Thymus (tissue), 11 donors: ENCODE measurements at regions not wholly inside any gene's neighbourhood (a gene's known extent, or its start where the extent isn't known, plus 50 kb on each side); places are given as distances from the start of the nearest gene placed in this dataset.

ENCODE experiments used
- DNase-seq, 9 donors: peaks; one replicate each; pipeline ENCODE4 v3.0.0-alpha.2; 2013; ENCODE audit warnings: low spot score in 9 of 9, low read depth in 6 of 9, missing footprints in 1 of 9
- H3K27ac ChIP-seq, 2 donors: one replicate each; pipeline ENCODE4 v1.5.1; 2013; ENCODE audit warnings: control low read depth in 1 of 2, low read depth in 1 of 2, low read length in 1 of 2, mild to moderate bottlenecking in 1 of 2, moderate library complexity in 1 of 2
- H3K27me3 ChIP-seq, 2 donors: one replicate each; pipeline ENCODE4 v1.5.1; 2013; ENCODE audit warnings: low read length in 1 of 2; ENCODE audit not compliant: control insufficient read depth in 2 of 2, insufficient read depth in 1 of 2
- H3K36me3 ChIP-seq, 2 donors: one replicate each; pipeline ENCODE4 v1.5.1; 2013; ENCODE audit warnings: low read length in 1 of 2, mild to moderate bottlenecking in 1 of 2, moderate library complexity in 1 of 2; ENCODE audit not compliant: control insufficient read depth in 2 of 2, insufficient read depth in 2 of 2
- H3K4me1 ChIP-seq, 2 donors: one replicate each; pipeline ENCODE4 v1.5.1; 2013; ENCODE audit warnings: low read length in 2 of 2; ENCODE audit not compliant: control insufficient read depth in 2 of 2, insufficient read depth in 2 of 2
- H3K4me3 ChIP-seq, 2 donors: one replicate each; pipeline ENCODE4 v1.5.1; 2013; ENCODE audit warnings: low read length in 2 of 2, control low read depth in 1 of 2, mild to moderate bottlenecking in 1 of 2
- H3K9me3 ChIP-seq, 2 donors: one replicate each; pipeline ENCODE4 v1.5.1; 2013; ENCODE audit warnings: low read length in 1 of 2, mild to moderate bottlenecking in 1 of 2; ENCODE audit not compliant: control insufficient read depth in 2 of 2, insufficient read depth in 1 of 2
- WGBS: extraction: QIAGEN DNeasy Blood & Tissue Kit; methylation state at CpG from one replicate; pipeline ENCODE4 v1.1.7; 2013; 5-methylcytosine and 5-hydroxymethylcytosine counted together
- donor health status: healthy.

DNA sequence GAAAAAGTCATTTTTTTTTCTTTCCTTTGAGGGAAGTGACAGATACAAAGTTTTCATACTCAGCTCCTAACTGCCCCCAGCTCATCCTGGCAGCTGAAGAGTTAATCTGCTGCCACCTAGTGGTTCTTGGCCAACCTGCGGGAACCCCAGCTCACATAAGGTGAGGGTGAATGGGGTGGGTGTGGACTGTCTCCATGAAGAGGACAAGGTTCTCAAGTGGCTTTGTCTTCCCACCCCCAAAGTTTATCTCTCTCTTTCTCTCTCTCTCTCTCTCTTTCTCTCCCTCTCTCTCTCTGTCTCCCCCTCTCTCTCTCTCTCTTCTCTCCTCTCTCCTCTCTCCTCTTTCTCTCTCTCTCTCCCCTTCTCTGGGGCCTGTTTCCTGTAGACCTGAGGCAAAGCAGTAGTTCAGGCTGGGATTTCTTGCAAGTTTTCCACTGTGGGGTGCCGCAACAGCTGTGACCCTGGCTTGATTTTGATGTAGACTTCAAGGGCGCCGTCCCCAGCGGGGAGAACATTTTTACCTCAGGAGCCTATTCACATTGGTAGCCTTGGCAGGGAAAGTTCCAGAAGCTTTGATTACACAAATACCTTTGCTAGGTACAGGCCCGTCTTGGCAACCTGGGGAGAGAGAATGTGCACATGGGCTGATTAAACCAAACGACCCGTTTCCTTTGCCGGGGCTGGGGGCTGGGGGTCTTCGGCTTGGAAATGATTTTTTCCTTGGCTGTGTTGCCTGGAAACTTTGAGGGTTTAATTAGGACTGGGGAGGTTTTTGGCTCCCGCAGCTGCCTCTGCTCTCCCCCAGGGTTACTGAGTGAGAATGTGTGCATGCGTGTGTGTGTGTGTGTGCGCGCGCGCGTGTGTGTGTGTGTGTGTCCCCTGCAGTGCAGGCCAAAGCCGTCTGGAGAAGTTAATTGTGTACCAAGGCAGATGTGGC lies 135.9 kb downstream of the TM2D1 start:
- Histone ChIP-seq H3K36me3 (no peaks in the 10 kb centered on the region), H3K9me3 (no peaks in the 10 kb centered on the region), H3K4me1 (peaks cover 0 to 3% of the 10 kb centered on the region in 2 donors), H3K27ac (no peak overlapping the region), H3K4me3 (no peak overlapping the region), H3K27me3 (no peaks in the 10 kb centered on the region)
- DNase-seq, result peak; percentile 19 to 79 (median 54)
- 70% methylated on average over 18 of the region's 18 CpGs for WGBS

DNA sequence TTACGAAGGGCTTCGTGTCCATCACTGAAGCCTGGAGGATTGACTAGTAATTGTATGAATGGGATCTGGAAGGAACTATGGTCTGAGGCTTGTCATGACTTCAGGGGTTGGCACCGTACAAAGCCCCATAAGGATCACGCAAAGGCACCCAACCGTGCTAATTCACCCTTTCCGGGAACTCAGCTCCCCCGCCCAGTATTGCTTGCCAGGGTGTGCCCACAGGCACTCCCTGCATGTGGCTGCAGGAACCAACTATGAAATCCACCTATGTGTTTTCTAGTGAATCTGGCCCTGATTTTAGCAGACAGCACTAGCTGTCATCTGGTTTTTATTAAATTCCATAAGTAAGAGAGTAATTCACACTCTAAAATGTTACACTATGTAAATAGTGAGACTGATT lies 139.2 kb downstream of the TM2D1 start:
- no peak overlapping the region for H3K4me3 ChIP-seq
- 96% methylated on average over 7 of the region's 7 CpGs for WGBS
- H3K36me3 ChIP-seq, result no peaks in the 10 kb centered on the region
- no peak overlapping the region for H3K27ac ChIP-seq
- H3K9me3 ChIP-seq, result no peaks in the 10 kb centered on the region
- H3K4me1 ChIP-seq, result peaks cover 0 to 3% of the 10 kb centered on the region in 2 donors
- DNase-seq, result no peak
- H3K27me3 ChIP-seq, result no peaks in the 10 kb centered on the region

DNA sequence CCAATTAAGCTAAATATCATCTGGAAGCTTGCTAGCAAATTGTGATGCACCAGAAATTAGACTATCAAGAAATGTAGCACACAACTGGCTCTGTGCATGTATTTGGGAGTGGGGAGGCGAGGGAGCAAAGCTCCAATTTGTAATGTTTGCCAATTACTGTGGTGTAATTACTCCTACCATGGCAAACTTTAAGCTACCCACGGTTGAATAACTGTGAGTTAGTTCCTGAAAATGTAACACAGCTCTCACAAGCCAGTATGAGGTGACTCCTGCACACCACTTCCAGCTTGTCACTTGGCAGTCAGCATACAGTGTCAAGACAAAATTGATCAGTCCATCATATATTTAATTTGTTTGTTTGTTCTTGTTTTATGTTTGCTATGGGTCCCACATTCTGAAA lies 141.2 kb downstream of the TM2D1 start:
- Histone ChIP-seq H3K36me3 (no peaks in the 10 kb centered on the region), H3K9me3 (no peaks in the 10 kb centered on the region), H3K4me1 (no peaks in the 10 kb centered on the region), H3K27ac (no peak overlapping the region), H3K27me3 (no peaks in the 10 kb centered on the region), H3K4me3 (no peak overlapping the region)
- 87% methylated on average over 2 of the region's 2 CpGs for WGBS
- no peak for DNase-seq

DNA sequence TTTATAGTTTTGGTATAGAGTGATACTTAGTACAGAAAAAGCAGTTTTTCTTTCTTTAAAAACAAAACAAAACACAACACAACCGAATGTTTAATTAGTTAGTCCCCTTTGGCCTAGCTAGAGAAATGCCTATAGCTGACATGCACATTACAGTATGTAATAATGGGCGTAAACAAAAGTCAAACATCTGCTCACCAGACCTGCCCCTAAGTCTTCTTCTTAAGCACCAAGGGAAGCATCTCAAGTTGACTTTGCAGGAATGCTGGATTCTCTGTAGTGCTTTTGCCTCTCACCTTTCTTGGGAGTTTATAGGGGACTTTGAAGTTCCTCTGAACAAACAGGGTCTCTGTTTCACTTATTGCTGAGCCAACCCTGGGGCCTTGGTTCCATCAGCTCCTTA lies 143.7 kb downstream of the TM2D1 start:
- Histone ChIP-seq H3K4me1 (no peaks in the 10 kb centered on the region), H3K4me3 (no peak overlapping the region), H3K27me3 (no peaks in the 10 kb centered on the region), H3K9me3 (no peaks in the 10 kb centered on the region), H3K36me3 (no peaks in the 10 kb centered on the region), H3K27ac (no peak overlapping the region)
- no peak for DNase-seq
- WGBS, result 94% methylated on average over 2 of the region's 2 CpGs

DNA sequence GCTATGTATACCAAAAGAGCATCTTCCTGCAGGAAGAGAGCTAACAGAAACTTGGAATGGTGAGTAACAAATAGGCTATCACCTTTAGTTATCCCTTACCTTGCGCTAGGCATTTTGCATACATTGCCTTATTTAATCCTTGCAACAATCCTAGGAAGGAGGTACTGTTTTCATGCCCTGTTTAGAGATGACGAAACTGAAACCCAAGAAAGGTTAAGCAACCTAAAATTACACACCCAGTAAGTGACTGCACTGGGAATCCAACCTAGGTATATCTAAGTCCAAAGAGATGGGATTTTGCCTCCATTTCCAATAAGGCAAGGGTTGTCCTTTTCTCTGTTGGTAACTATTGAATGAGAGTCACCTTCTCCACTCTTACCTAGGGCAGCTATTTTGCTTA lies 144.5 kb downstream of the TM2D1 start:
- no peak overlapping the region for H3K27ac ChIP-seq
- no peaks in the 10 kb centered on the region for H3K36me3 ChIP-seq
- WGBS, result 95% methylated on average over 2 of the region's 2 CpGs
- DNase-seq, result no peak
- no peaks in the 10 kb centered on the region for H3K9me3 ChIP-seq
- no peaks in the 10 kb centered on the region for H3K27me3 ChIP-seq
- H3K4me3 ChIP-seq, result no peak overlapping the region
- H3K4me1 ChIP-seq, result no peaks in the 10 kb centered on the region

DNA sequence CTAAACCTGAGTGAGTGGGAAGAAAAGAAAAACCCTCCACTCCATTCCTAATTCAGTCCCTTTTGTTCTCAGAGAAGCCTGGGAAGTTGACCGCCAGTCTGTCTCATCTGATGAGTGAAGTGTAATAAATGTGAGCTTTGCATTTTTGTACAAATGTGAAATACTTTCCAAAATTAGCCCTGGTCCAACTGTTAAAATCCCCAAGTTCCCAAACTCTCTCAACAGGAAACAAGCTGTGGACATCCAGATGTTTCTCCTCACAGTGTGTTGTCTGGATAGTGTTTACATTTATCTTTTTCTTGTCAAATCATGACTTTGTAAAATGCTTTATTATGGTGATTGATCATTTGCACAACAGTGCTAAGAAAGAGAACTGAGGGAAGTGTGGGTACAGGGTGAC lies 145.1 kb downstream of the TM2D1 start:
- no peaks in the 10 kb centered on the region for H3K27me3 ChIP-seq
- no peaks in the 10 kb centered on the region for H3K36me3 ChIP-seq
- H3K4me3 ChIP-seq, result no peak overlapping the region
- no peak for DNase-seq
- no peaks in the 10 kb centered on the region for H3K9me3 ChIP-seq
- H3K4me1 ChIP-seq, result no peaks in the 10 kb centered on the region
- WGBS, result 98% methylated on average over 1 of the region's 1 CpG
- no peak overlapping the region for H3K27ac ChIP-seq

DNA sequence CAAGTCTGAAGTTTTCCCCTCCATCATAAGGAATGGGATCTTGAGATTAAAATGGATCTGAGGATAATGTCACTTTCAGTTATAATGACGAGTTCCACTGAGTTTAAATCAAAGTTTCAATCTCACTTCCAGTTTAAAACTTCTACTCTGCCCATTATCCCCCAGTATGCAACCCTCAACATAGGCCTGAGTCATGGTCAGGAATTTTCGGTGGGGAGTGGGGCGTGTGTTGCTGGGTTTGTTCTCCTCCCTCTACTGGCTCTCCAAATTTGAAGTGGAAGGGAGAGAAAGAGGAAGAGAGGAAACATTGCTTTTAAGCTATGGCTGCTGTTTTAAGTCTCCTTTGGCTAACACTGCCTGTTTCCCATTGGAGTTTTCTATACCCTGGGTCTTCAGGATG lies 152.9 kb downstream of the TM2D1 start:
- Histone ChIP-seq H3K4me1 (no peaks in the 10 kb centered on the region), H3K27me3 (no peaks in the 10 kb centered on the region), H3K9me3 (no peaks in the 10 kb centered on the region), H3K36me3 (no peaks in the 10 kb centered on the region), H3K27ac (no peak overlapping the region), H3K4me3 (no peak overlapping the region)
- no peak for DNase-seq
- 89% methylated on average over 3 of the region's 3 CpGs for WGBS

DNA sequence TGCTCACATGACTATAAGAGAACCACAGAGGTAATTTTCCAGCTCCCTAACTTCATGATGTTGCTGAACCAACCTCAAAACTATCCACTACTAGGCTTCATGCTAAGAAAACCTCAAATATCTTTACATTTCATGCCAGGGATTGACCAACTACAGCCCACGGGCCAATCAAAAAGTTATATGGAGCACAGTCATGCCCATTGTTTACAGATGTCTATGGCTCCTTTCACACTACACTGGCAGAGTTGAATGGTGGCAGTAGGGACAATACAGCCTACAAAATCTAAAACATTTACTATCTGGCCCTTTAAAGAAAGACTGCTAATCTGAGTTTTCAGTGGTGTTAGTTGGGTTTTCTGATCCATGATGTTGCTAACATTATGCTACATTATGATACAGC lies 154.8 kb downstream of the TM2D1 start:
- no peaks in the 10 kb centered on the region for H3K27me3 ChIP-seq

DNA sequence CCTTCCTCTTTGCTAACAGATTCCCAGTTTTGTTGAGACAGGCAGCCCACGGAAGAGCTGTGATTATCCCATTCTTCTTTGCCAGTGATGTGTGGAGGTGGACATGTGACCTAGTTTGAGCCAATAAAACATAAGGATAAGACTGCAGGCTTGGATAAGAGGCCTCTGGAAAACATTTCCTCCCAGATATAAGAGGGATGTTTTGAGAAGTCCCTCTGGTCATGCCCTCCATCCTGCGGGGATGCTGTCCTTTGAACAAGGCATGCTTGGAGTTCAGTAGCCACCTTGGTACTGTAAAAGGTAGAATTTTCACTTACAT lies 155.7 kb downstream of the TM2D1 start:
- H3K27me3 ChIP-seq, result no peaks in the 10 kb centered on the region
- no peaks in the 10 kb centered on the region for H3K4me1 ChIP-seq
- 89% methylated on average over 2 of the region's 2 CpGs for WGBS
- H3K4me3 ChIP-seq, result no peak overlapping the region
- H3K27ac ChIP-seq, result no peak overlapping the region
- no peaks in the 10 kb centered on the region for H3K36me3 ChIP-seq
- no peak for DNase-seq
- peaks cover 5 to 11% of the 10 kb centered on the region in 2 donors for H3K9me3 ChIP-seq

More for the DNA sequence above, 154.8 kb downstream of the TM2D1 start:
- Histone ChIP-seq H3K9me3 (peaks cover 5 to 11% of the 10 kb centered on the region in 2 donors), H3K36me3 (no peaks in the 10 kb centered on the region), H3K4me1 (no peaks in the 10 kb centered on the region), H3K4me3 (no peak overlapping the region), H3K27ac (no peak overlapping the region)
- 96% methylated on average over 1 of the region's 1 CpG for WGBS
- no peak for DNase-seq
